Activated T-cell treated with anti-CD3 and anti-CD28 coated beads for 24 hours (primary cell): ENCODE measurements at regions not wholly inside any gene's neighbourhood (a gene's known extent, or its start where the extent isn't known, plus 50 kb on each side); places are given as distances from the start of the nearest gene placed in this dataset.

Experiments
- DNase-seq: peaks from one replicate; pipeline ENCODE4 v3.0.0-alpha.2; 2020; ENCODE audit warnings: low read depth

DNA sequence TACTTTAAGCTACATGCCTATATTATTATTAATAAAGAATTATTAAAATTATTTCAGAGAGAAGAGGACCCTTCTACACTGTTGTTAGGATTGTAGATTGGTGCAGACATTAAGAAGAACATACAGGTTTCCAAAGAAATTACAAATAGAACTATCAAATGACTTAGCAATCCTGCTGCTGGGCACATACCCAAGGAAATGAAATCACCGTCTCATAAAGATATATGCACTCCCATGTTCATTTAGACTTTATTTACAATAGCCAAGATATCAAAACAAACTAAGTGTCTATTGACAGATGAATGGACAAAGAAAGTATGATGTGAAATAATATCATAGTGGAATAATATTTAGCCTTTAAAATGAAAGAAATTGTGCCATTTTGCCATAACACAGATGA, 687.7 kb upstream of the POU3F2 start:
- DNase-seq = no peak

DNA sequence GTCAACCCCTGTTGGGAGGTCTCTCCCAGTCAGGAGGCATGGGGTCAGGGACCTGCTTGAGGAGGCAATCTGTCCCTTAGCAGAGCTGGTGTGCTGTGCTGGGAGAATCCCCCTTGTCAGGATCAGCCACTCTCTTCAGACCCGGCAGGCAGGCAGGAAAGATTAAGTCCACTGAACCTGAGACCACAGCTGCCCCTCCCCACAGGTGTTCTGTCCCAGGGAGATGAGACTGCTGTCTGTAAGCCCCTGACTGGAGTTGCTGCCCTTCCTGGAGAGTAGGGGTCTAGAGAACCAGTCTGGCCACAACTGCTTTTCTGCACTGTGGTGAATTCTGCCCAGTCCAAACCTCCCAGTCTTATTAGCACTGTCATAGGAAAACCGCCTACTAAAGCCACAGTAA, 677.8 kb upstream of the POU3F2 start:
- no peak for DNase-seq

DNA sequence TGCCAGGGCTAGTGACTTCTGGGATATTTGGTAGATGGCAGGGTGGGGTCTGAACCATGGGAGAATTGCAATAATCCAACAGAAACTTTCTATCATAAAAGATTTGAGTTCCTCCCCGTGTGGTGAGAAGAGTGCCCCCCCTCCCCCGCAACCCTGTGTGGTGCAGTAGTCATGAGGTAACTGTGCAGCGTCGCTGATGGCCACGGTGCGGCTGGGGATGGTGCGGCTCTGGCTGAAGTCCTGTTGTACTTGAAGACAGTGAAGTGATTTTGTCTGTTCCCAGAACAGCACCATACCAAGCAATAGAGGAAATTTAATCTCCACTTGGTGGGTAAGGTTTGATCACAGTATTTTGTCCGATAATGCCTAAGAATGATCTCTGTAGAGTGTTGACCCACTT, 654.8 kb upstream of the POU3F2 start:
- DNase-seq = no peak

DNA sequence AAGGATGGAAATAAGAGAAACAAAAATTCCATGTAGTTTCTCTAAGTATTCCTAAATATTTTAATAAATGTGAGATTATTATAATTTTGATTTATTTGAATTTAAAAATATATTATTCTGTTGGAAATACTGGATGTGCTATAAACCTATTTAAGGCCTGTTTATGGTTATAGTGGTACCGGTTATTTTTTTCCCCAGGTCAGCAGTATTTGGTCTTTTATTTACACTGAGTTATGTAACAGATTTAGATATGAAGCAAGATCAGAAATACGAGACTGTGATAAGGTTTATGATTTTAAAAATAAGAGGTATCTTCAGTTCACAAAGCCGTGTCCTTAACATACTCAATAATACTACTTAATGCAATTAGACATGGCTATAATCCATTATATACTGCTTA, 634.3 kb upstream of the POU3F2 start:
- DNase-seq = no peak

DNA sequence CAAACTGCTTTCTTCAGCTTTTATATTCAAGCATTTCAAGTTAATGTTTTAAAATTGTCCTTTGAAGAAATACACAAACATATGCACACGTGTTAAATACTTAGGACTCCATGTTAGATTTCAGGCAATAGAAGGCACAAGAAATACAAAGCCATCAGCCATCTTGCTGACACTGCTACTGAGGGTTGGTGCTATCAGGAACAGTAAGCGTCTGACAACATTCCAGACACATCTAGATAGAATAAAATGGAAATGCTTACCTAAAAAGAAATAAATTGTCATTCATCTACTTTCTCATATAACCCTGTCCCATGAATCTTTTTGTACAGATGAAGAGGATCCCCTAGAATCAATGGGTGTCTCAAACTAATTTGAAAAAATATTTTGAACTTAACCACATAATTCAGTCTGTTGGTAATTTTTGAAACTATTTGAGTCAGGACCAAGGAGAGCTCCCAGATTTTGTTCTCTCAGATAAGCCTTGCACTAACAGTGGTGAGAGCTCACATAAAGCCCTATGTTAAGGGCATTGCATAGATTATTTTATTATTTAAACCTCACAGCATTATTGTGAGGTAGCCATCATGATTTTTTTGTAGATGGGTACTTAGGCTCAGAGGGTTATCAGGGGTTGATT, 631.1 kb upstream of the POU3F2 start:
- DNase-seq = no peak

DNA sequence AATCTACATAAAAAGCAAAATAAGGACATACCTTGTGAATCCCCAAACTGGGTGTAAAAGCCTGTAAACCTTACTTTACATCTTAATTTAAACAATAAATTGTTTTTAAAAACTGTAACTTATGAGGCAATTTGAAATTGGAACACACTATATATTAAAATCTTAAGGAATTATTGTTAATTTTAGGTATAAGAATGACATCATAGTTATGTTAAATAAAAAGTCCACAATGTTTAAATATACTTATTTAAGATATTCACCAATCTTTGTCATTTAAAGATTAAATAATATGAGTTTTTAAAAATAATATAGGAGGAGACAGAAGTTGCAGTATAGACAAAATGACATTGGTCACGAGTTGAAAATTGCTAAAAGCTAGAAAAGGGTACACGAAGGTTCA, 621.9 kb upstream of the POU3F2 start:
- no peak for DNase-seq

DNA sequence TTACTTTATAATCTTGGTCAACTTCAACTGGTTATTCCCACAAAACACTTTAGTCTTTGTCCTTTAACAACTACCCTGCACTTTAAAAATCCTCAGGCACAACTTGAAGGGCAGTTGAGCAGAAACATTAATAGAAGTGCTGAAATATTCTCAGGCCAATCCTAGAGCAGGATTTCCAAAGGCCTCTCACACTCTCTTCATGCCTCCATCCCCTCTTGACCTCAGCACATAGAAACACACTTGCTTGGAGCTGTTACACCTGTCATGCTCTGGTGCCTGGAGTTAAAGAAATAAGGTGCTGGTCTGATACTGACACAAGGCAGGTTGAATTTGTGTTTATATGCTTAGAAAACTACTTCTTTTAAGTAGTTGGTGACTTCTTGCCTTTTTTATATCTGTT, 618.8 kb upstream of the POU3F2 start:
- DNase-seq = no peak

DNA sequence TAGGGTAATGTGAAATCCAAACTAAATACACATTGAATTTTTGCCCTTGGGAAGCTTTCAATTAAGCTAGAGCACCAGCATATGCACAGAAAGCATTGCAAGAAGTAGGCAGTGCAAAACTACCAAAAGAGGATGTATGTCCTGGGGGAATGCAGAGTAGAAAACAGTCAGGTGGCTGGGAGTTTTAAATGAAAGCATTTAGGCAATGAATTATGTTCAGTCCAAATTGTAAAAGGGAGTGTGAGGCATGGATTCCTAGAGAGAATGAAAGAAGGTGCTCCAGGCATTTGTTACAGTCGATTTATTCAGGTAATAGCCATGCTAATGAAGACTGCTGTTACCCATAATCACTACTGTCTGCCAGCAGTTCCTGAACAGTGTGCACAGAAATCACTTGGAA, 604.1 kb upstream of the POU3F2 start:
- no peak for DNase-seq

DNA sequence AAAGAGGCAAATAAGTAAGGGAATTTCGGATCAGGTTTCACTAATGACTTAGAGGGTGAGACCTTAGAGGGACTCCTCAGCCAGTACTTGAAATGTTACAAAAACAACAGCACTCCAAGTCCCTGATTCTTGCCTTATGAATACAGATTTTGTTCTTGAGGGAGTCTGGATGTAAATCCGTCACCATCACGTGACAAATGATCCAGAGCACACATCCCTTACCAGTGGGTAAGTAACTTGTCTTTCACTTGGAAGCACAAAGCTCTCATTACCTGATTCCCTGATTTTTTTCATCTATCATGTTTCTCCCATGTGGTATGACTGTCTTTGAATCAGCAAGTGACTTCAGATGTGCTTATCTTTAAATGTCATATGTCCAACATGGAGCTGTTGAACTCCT, 595.3 kb upstream of the POU3F2 start:
- no peak for DNase-seq

DNA sequence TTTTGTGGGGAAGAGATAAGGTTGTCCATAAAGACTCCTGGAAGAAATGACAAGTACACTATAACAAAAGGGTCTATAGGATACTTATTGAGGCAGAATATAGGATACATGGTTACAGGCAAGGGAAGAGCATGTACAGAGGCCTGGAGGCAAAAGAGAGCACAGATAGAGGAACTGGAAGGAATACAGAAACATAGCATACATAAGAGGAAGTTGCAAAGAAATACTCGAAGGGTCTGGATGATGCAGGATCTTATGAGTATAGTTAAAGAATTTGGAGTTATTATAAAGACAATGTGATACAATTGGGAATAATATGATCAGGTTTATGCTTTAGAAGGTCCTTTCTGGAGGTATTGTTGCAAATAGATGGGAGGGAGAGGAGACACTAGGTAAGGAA, 592.7 kb upstream of the POU3F2 start:
- no peak for DNase-seq

DNA sequence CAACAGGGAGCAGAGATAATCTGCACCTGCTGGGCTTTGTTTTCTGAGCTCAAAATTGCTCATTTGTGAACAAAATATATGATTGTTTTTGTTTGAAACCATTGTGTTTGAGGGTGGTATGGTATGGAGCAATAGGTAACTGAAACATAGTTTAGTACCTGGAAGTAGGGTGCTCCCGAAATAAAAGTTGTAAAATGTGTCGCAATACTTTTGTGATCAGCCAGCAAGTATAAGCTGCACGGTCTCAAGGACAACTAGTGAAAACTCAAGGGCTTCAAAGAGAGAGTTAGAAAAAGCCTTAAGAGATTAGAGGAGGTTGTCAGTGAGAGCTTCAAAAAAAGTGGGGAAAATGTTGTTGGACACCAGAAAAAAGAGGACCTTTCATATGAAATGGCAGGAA, 579.8 kb upstream of the POU3F2 start:
- no peak for DNase-seq

DNA sequence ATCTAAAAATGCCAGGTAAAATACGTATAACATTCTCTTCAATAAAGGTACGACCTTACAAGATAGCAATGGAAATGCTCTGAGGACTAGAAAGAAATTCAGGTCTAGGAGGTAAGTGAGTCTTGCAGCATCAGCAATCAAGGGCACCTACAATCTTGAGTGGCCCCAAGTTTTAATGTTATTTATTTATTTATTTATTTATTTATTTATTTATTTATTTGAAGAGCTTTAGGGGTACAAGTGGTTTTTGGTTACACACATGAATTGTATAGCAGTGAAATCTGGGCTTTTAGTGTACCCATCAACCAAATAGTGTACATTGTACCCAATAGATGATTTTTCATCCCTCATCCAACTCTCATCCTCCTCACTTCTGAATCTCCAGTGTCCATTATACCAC, 574.0 kb upstream of the POU3F2 start:
- DNase-seq = no peak

DNA sequence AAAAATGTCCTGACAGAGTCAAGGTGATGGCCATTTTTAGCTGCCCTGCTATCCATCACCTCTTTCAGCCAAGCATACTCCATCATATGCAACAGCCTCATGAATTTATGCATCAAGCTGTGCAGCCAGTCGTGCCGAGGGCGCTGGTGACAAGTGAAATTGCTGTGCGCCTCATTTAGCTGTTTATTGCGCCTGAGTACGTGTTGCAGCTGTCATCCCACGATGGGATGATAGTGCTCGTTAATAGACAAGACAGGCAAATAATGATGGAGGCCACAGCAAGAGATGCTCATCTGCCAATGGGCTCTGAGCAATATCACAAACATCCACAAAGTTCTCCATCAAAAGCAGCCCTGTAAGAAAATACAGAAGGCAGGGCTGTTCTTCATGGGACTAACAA, 562.3 kb upstream of the POU3F2 start:
- DNase-seq = no peak

DNA sequence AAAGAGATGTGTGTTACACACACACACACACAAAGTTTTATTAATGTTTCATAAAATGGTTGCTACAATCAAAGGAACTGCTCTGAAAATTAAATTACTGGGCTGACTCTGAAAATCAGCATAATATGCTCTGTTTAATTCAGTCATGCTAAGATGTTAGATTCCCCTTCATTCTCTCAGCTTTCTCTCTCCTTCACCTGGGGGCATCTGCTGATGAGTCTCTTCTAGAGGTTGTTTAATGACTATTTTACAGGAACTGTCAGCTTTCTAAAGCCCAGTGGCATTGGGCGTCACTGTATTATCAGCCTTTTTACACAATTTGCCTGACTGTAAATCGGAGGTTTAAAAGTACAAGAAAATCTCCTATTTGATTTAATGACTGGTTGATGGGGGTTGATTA, 559.7 kb upstream of the POU3F2 start:
- DNase-seq = no peak

DNA sequence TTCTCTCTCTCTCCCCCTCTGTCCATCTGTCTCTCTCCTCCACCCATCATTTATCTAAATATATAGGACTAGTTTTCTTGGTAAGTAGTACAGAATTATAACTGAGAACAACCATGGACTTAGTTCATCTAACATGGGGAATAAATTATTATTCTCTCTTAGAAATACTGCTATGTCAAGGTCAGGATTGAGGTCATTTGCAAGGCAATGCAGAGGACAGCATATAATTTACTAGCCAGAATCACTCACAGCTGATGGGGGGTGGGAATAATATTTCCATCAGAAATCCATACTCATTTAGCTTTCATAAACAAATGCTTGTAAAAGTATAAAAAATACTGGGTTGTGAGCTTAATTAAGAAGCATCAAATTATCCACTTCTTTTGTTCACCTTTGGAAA, 553.9 kb upstream of the POU3F2 start:
- DNase-seq = no peak

DNA sequence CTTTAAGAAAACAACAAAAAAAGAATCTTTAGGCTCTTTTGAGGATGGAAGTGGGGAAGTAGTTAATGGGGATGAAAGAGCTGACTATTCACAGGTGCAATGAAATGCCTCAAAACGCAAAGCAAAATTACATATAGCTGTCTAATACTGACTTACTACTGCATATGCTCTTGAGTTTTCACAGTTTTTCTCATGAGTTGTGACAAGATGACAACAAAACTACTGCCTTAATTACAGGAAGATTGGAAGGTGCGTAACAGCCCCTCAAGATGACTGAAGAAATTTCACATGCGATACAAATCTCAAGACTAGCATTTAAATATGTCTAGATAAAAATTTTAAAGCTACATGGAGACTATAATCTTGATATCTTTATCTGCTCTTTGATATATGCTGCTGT, 547.8 kb upstream of the POU3F2 start:
- no peak for DNase-seq

DNA sequence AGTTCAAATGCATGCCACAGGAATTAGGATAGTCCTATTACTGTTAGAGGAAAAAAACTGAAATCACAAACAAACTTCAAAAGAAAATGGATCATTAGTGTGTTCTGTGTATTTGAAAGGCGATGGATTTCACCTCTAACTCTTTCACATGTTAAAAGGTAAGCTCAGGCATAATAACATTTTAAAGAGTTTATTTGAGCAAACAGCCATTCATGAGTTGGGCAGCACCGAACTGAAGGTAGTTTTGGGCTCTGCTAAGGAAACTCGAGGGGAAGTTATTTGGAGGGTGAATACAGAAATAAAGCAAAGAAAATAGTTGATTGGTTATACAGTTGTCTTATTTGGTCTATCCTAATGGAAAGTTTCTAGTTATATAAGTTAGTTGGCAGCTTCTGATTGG, 546.5 kb upstream of the POU3F2 start:
- DNase-seq = no peak

DNA sequence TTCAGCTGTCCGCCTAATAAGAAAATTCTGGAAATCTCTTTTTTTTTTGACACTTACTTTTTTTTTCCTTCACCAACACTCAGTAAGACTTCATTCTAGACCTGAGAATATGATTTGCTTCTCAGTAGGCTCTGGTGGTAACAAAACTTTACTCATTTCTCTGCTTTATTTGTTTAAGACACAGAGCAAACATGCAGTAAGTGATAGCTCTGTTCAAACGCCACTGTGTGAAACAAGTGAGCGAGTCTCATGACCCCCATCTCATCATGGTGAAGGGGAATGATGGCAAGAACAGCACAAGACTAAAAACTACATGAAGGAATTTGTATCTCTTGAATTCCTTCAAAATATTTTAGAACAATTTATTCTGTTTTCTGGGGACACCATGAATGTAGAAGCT, 541.6 kb upstream of the POU3F2 start:
- no peak for DNase-seq

DNA sequence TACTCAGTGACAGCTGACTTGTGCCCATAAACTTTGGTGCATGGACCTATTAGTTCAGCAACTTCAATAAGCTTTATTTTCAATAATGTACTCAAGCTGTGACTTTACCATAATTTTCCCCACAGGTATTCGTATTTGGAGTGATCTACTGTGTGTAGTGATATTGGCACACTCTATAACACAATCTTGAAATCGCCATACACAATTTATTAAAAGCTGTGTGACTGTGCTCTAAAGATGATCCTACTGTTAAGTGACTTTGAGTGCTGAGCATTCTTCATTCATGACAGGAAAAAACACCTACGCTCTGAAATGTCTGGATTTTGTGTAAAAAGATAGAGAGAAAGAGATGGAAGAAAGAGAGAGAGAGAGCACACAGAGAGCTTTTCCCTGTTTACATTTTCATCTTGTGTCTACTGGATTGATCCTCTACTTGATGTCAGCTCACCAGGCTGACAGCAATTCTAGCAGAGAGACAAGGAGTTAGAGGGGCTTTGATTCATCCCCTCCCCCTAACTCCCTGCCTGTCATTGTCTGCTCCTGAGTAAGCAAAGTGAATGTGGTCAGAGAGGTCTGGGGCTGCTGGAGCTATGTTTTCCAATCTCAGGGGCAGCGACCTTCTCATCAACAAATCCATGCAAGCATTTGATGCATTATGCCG, 538.7 kb upstream of the POU3F2 start:
- no peak for DNase-seq

DNA sequence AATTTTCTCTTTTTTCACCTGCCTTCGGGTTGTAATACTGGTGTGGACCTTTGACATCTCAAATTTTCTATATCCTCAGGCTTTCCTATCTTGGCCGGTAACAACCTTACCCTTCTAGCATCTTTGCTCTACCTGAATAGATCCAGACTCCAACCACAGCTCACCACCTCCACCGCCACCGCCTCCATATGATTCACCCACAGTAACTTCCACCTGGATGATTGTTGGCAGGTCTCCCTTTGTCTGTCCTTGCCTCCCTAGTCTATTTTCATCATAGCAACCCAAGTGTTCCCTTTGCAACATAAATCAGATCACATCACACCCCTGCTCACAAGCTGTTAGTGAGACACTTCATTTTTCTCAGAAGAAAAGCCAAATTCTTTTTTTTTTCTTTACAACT, 525.8 kb upstream of the POU3F2 start:
- no peak for DNase-seq

DNA sequence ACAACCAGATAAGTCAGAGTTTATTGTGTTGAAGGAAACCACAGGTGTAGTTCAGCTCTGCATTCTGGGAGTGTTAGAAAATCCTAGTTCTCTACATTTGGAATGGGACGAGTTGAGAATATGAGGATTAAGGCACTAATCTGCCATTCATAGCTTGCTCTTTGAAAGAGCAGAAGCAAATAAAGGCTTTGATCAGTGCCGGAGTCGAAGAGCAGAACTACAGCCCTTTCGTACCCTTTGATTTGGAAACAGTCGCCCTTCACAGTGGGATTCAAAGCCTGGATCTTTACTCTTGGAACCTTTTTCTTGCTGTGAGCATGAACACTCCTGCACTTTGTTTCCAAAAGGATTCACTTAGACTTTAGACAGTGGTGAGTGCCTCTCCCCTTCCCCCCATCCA, 523.9 kb upstream of the POU3F2 start:
- DNase-seq = no peak

DNA sequence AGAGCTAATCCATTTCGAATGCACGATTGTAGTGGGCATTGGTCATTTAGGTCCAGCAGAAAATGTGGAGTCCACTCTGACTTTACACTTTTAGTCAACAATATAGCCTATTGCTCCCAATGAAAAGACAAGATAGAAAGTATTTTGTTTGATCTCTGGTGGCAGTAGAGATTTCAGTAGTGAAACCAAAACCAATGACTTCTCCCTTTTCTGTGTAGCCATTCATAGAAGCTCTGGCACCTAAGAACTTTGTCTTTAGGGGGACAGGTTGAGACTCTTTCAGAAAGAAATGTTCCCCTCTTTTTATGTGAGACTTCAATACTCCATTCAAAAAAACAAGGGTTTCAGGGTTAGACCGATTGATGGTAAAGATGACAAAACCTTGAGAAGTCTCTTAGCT, 510.8 kb upstream of the POU3F2 start:
- no peak for DNase-seq

DNA sequence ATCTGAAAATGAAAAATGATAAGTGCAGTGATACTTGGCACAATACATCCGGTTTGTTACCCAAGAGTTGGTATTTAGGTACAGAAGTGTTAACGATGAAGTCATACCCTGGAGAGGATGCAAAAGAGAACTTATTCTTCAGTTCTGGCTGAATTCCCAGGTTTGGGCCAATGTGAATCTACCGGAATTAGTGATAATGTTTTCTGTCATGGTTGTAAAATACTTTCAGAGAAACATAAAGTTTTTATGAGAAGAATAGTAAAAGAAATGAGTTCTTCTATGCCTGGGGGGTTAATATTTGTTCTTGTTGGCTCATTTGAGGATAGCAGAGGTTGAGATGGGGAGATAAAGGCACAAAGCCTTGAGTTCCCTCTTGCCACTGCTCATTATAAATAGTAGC, 509.9 kb upstream of the POU3F2 start:
- no peak for DNase-seq

DNA sequence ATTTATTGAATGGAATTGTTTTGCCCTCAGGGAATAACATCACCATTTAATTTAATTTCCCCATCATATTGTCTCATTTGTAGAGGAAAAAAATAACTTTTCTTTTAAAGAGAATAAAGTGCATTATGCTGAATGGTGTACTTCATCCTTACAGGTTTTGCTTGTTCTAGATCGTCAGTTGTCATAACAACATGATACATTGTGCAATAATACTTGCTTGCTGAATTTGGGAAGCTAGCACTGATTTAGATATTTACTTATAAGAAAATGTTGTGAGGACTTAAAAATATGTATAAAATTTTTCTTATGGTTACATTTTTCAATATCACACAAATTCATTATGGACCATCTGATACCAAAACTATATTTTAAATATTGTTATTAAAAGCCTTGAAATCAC, 509.0 kb upstream of the POU3F2 start:
- DNase-seq = no peak

DNA sequence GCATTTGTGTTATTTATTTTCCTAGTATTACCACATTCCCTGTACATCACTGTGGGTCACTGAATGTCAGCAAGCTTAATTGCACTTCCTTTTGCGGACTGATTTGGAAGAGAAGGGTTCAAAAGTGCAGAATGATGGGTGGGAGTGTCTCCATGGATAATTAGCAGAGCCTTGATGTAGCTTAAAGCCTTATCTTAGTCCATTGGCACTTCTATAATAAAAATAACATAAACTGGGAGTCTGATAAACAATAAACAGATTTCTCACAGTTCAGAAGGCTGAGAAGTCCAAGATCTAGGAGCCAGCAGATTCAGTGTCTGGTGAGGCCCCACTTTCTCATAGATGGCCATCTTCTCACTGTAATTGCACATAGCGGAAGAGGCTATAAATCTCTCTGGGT, 501.1 kb upstream of the POU3F2 start:
- DNase-seq = no peak
